Endometrial microvascular endothelial cells (primary cell): ENCODE measurements at regions not wholly inside any gene's neighbourhood (a gene's known extent, or its start where the extent isn't known, plus 50 kb on each side); places are given as distances from the start of the nearest gene placed in this dataset.

Source experiments
- in situ Hi-C: cut with HindIII; loops from 2 replicates; pipeline ENCODE4 v1.10.0; 2017; ENCODE audit warnings: low sequenced_read_pairs, low pct_unique_long_range_greater_than_20kb; ENCODE audit errors: inconsistent ontology term

DNA sequence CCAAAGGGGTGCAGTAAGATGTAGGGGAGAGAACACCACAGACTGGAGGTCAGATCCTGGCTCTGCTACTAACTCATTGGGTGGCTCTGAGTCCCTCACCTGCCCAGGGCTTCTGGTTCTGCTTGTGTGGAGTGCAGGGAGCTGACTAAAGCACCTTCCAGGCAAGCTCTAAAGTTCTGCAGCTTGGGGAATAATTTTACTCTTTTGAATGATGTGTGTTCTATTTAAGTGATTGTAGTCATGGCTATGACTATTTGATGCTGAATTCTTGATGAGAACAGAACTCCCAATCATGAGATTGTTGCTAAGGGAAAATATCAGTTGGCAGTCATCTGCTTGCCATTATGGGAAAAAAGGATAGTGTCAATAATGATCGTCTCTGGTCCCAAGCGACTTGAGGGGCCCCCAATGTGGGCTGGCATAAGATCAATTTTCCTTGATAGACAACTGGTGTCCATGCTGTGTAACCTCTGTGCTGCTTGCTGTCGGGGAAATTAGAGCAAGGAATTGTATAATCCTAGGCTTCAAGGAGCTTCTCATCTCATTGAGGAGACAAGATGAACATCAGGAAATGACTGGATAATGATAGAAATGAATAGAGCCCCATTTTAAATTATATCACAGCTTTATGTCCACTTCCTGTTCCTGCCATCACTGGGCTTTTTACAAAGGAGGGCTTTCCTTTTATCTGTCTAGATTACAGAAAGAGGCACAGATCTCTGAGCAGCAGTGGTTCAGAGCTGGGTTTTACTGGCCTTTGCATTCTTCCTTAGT lies 131.7 kb downstream of the SLC4A3 start:
- in situ Hi-C loops, result no loop called here

DNA sequence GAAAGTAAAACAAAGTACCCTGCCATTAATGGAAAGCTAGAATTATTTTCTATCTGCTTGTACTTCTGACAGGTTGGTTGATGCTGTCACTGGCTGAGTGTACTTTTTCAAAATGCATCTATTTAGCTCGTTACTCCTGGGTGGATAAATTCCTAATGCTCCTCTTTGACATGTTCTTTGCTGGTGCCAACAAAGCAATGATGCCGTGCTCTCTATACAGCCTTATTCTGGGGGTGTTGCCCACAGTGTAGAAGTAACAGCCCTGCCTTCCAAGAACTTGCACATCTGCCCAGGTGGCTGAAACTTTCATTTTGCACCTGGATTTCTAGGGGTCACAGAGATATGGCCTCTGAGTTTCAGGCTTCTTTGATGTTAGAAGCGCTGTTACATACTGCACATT lies 132.4 kb downstream of the SLC4A3 start:
- in situ Hi-C loops, result no loop called here

DNA sequence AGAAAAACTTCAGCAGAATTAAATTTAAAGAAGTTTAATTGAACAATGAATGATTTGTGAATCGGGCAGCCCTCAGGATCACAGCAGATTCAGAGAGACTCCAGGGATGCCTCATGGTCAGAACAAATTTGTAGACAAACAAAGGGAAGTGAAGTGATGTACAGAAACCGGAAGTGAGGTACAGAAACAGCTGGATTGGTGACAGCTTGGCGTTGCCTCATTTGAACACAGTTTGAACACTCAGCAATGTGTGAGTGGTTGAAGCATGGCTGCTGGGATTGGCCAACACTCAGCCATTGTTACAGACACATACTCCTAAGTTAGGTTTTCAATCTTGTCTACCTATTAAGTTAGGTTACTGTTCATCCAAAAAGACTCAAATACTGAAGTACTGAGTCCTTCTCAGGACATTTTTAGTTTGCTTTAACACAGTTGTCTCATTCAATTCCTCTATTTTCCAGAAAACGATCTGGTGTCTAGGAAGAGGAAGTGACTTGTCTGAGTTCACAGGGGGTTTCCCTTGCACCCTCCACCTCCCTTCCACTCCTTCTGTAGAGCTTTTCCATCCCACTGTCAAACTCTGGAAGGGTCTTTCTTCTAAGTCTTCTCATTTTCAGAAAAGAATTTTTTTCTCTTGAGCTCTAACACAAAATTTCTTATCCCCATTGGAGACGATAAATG lies 137.9 kb downstream of the SLC4A3 start:
- in situ Hi-C loops, result no loop called here

DNA sequence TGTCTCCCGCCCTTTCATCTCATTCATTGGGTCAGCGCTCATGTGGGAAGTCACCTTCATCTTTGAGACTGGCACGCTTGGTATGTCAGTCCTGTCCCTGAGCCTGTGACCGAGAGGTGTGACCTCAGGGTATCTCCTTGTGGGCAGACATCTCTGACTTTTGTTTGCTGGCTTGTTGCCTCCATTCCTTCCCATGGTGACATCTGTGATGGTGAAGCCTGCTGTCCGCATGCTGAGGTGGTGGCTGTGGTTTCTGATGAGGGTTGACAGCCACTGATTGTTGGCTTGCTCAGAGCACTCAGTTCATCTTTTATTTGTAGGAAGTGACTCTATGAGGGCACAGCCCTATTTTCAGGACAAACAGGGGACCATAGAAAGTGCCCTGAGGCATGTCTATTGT lies 139.2 kb downstream of the SLC4A3 start:
- in situ Hi-C loops, result no loop called here

DNA sequence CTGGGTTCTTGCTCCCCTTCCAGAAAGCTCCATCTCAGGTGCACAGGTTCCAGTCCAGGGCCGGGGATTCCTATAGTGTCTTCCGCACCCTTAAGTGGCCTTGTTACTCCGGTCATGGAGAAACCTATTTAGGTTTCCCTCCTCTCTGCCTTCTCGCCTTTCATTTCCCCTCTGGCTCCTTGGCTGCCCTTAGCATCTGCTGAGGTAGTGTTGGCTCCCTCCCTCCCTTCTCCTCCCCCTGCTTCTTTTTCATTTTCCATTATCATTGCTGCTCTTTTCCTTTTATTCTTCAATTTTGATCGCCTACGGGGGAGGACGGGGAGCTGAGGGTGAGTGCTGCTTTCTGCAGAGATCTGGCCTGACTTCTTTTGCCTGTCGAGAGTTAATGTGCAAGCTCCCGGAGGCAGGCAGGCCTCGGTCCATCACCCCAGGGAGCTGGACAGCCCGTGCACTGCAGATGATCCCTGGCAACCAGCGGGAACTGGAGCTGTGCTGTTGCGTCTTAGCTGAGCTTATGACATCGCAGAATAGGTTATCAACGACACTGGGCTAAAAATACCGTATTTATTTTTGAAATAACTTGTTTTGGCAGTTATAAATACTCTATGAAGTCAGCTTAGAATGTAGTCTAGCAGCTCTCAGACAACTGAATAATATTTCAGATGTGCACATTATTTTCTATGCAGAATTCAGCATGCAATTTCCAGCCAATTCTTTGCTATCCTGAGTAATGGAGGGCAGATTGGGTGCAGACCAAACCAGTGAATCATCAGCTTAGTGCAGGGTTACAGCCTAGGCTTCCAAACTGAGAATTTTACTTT lies 141.9 kb downstream of the SLC4A3 start:
- in situ Hi-C loops, result no loop called here

DNA sequence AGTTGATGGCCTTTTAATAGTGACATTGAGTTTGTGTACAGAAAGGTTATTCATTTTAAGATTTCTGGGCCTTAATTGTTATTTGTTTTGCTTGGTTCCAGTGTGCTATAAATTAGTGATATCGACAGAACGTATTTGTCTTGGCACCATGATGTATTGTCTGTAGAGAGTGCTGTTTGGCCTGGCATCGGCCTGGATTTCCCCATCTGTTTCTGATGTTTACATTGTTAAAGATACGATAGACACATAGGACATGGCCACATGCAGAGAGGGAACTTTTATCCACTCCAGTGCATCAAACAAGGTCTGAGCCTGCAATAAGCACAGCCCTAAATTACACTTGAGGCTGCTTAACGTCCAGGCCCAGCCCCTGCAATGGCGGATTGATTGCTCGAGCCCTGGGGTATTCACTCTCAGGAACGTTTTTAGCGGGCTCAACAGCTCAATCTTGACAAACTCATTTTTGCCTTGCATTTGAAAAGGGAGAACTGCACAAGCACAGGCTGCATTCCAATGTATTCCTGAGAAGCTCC lies 144.7 kb downstream of the SLC4A3 start:
- in situ Hi-C loops, result no loop called here

DNA sequence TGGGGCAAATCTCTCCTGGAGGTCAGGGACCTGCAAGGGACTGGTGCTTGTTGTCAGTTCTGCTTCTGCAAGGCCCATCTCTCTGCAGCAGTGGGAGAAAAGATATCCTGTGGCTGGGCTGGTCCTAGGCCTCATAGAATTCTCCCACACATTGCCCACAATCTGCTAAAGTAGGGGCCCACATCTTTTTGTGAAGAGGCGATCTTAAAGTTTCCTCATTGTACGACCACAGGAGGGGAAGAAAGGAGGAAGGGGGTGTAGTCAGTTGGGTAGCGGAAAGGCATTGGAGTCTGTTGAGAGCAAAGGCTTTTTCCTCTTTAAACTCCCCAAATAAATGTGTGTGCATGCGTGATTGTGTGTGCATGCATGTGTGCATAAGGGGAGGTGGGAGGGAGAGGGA lies 145.3 kb downstream of the SLC4A3 start:
- in situ Hi-C loops, result no loop called here

DNA sequence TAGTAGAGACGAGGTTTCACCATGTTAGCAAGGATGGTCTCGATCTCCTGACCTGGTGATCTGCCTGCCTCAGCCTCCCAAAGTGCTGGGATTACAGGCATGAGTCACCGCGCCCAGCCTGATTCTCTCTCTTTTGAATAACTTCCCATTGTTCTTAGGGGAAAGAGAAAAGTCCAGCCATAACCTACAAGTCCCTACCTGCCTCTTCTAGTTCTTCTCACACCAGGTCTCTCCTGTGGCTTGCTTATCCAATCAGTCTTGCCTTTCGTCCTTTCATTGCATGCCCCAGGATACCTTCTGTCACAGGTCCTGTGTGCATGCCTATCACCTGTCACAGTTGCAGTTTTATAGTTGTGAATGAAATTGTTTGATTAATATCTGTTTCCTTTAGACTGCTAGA lies 148.1 kb downstream of the SLC4A3 start:
- in situ Hi-C loops, result no loop called here

DNA sequence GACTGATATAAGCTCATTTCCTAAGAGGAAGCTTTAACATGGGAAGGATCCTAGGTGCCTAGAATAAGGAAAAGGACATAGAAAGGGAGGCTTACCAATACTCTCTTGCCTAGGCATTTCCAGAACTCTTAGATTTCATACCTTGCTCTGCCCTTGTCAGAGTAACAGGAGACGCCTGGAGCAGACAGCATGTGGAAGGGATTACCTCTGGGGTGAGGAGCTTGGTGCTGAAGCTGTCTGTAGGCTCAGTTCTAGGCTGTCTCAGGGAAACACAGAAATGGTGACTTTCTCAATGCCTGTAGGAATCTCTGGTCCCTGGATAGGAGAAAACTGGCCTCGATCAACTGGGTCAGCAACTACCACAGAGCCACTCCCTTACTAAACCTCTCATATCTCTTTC lies 150.0 kb downstream of the SLC4A3 start:
- in situ Hi-C loops, result no loop called here

DNA sequence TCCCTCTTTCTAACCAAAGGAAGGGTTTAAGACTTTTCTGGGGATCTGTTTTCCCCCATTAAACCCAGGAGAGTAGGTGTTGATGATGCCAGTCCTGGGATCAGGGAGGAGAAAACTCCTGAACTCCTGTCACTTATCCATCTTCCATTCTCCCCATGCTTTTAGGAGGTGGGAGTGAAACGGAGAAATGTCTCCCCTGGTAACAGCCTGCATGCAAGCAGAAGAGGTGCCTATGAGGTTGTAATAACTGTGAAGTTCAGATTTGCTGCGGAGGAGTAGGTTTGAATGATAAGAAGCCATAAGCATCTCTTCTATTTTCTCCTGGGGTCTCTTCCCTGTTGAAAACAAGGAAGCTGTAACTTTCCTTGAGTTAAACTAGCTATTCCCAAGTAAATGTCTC lies 150.8 kb downstream of the SLC4A3 start:
- in situ Hi-C loops, result no loop called here

DNA sequence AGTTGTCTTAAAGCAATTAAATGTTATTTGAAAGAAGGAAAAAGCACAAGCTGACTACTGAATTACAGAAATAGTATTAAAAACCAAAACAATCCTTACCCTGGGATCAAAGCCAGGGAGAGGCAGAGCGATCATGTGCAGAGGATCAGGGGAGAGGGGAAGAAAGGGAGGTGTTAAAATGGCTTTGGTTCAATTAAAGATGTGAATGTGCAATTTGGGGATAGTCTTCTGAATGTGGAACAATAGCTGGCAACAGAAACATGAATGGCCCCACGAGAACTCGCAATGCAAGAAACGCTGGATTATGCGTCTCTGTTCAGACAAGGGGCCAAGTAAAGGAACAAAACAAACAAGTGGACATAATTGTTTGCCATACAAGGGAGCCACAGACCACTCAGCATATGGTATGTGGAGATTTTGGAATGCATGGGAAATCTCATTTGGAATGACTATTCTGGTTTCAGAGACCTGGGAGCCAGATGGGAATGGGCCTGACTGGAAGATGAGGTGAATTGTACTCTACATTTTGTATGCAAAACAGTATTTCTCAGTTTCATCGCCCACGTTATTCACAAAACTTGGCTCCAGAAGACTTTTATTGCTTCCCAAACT lies 155.4 kb downstream of the SLC4A3 start:
- in situ Hi-C loops, result no loop called here

DNA sequence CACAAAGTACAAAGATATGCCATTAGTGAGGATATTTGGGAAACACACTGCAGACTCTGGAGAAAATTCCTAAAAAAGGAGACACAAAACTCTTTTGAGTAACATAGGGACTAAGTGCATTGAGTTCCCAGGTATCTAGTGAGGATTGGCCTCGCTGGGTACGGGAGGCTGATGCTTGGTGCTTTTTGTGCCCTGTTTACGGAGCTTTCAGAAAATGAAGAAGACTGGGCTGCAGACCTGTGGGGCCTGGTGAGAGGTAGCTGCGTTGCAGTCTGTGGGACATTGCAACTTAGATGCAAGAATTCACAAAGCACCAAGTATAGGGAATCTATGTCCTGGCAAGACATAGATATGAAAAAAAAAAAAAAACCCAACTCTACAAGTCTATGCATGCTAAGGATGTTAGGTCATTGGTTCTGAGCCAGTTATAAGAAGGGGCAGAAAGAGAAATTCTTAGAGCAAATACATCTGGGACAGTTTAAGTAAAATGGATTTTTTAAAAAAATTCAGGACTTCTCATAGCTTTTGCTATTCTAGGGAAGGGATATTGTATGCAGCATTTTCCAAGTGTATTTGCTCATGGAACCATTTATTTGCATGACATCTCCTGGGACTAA lies 156.0 kb downstream of the SLC4A3 start:
- in situ Hi-C loops, result no loop called here

DNA sequence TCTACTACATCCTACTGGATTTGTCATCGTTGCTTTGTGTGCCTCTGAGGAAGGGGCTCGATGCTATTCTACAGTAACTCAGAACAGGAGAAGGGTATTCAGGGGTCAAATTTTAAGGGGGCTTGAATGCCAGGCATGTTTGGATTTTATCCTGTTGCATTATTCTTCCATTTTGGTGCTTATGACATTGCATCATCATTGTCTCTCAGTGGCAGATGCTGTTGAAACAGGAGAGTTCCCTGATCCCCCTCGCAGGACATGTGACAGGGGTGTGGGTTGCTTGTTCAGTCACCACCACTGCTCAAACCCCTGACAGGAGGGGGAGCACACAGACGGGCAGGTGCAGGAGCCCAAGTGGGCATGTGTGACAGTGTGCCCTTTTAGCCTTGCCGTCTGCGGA lies 156.7 kb downstream of the SLC4A3 start:
- in situ Hi-C loops, result no loop called here

DNA sequence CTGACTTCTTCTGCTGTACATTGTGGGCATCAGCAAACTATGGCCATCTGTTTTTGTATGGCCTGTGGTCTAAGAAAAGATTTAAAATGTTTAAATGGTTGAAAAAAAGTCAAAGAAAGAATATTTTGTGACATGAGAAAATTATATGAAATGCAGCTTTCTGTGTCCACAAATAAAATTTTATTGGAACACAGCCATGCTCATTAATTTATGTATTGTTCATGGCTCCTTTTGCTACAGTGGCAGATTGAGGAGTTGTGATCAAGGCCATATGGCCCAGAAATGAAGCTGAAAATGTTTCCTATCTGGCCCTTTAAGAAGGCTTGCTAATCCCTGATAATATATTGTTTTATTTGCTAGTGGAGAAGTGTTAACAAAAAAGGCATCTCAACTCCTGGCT lies 162.0 kb downstream of the SLC4A3 start:
- in situ Hi-C loops, result no loop called here

DNA sequence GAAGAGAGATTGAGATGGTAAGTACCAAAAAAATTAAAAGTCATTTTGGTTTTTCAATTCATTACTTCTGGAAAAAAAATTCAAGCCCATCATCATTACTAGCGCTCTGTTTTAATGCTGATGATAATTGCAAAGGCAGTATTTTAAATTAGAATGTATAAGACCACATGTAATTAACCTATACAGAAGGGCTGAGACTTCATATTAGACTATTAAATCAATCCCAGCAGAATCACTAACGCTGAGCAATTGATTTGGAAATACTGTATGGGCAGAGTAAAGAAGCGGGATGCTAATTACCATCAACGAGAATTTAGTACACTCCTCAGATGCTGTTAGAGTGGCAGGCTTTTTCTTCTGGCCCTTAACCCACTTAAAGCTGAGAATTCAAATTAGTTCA lies 165.0 kb downstream of the SLC4A3 start:
- in situ Hi-C loops, result no loop called here

DNA sequence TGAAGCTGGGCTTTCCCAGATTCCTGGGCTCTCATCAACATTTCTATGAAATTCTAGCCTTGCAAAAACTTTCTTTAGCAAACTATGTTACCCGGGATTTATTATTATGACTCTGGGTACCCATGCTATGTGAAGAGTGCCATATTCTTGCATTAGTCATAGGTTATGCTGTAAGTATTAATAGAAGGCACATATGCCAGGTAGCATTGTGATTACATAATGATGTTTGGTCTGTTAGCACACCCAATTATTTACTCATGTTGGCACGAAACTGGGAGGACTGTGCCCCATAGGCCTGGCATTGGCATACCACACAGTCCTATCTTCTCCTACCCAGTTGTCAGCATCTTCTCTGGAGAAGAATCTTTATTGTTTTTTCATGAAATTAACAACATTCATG lies 171.0 kb downstream of the SLC4A3 start:
- in situ Hi-C loops, result no loop called here

DNA sequence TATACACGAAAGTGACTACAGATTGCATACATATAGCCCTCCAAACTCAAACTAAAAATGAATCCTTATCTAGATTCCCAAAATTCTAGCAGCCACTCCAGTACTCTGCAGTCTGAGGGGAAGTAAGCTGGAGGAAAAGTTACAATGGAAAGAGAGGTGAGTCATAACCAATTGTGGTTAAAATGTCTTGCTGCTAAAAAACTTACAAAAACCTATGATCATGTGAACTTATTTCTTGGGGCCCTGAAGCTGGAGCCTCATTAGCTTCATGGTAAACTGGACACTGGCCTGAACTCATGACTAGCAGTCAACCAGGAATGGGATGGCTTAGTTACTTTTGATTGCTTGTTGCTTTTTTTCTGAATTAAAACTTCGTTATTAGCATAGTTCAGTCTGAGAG lies 175.9 kb downstream of the SLC4A3 start:
- in situ Hi-C loops, result no loop called here

DNA sequence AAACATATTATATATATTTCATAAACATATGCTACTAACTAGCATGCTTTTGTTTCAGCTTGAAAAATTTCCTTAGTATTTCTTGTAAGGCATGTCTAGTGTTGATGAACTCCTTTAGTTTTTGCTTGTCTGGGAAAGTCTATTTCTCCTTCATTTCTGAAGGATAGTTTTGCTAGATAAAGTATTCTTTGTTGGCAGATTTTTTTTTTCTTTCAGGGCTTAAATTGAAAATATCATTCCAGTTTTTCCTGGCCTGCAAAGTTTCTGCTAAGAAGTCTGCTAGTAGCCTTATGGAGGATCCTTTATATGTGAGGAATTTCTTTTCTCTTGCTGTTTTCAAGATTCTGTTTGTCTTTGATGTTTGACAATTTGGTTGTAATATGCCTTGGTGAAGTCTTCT lies 183.5 kb downstream of the SLC4A3 start:
- in situ Hi-C loops, result no loop called here

DNA sequence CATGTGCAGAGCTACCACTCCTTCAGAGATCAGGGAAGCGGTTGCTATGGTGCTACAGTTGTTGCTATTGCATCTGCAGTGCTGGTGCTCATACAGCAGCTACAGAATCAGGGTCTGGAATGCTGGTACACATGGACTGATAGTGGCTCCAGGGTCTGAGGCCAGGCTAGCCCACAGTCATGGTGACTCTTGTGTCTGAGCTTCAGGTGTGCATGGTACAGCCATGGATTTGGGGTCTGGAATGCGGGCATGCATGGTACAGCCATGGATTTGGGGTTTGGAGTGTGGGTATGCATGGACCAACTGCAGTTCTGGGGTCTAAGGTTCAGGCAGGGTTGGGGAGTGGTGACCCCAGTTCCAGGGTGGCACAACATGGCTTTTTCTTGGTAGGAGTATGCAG lies 185.2 kb downstream of the SLC4A3 start:
- in situ Hi-C loops, result no loop called here
